Uterus (tissue), 3 donors: ENCODE measurements at regions not wholly inside any gene's neighbourhood (a gene's known extent, or its start where the extent isn't known, plus 50 kb on each side); places are given as distances from the start of the nearest gene placed in this dataset.

ENCODE experiments used
- DNase-seq, 2 donors: peaks; one replicate each; pipeline ENCODE4 v3.0.0-alpha.2; 2019 to 2020
- H3K27ac ChIP-seq, 2 donors: fragments of 200-600 bp; sonication (generic); 1 replicate in 1 of 2; 2 replicates in 1 of 2; pipeline ENCODE4 v1.5.1; 2016 to 2018
- H3K27me3 ChIP-seq, 2 donors: fragments of 200-600 bp; sonication (generic); one replicate each; pipeline ENCODE4 v1.5.1; 2018 to 2019; ENCODE audit warnings: control low read depth in 1 of 2
- H3K36me3 ChIP-seq, 2 donors: fragments of 200-600 bp; sonication (generic); one replicate each; pipeline ENCODE4 v1.5.1; 2019; ENCODE audit warnings: control low read depth in 1 of 2
- H3K4me1 ChIP-seq, 2 donors: fragments of 200-600 bp; sonication (generic); one replicate each; pipeline ENCODE4 v1.5.1; 2018 to 2019; ENCODE audit warnings: control low read depth in 1 of 2
- H3K4me3 ChIP-seq, 2 donors: fragments of 200-600 bp; sonication (generic); 1 replicate in 1 of 2; 2 replicates in 1 of 2; pipeline ENCODE4 v1.5.1; 2018 to 2019; ENCODE audit warnings: mild to moderate bottlenecking in 1 of 2
- H3K9me3 ChIP-seq, 2 donors: fragments of 200-600 bp; sonication (generic); one replicate each; pipeline ENCODE4 v1.5.1; 2019; ENCODE audit warnings: control low read depth in 1 of 2
- POLR2A ChIP-seq, 2 donors: fragments of 450-650 bp; IDR thresholded peaks; one replicate each; pipeline ENCODE4 v1.6.1; 2016; ENCODE audit warnings: antibody characterized with exemption in 2 of 2, mild to moderate bottlenecking in 1 of 2, moderate library complexity in 1 of 2
- intact Hi-C: fragments of 100-400 bp; cut with DNase I; formaldehyde crosslinking; loops from one replicate; pipeline ENCODE4 v1.15.1; 2023; ENCODE audit warnings: low total_unique reads
- TF ChIP-seq, protein P1 (sequence below), 4 experiments: fragments of 200-600 bp in 2 of 4; fragments of 450-650 bp in 2 of 4; sonication (generic) in 2 of 4; IDR thresholded peaks; one replicate each; pipeline ENCODE4 v1.5.1; 2016 to 2019; ENCODE audit warnings: antibody characterized with exemption in 4 of 4, mild to moderate bottlenecking in 2 of 4, moderate library complexity in 1 of 4
- donor health status: DM: yes; HTN: yes; CAD: no.

DNA sequence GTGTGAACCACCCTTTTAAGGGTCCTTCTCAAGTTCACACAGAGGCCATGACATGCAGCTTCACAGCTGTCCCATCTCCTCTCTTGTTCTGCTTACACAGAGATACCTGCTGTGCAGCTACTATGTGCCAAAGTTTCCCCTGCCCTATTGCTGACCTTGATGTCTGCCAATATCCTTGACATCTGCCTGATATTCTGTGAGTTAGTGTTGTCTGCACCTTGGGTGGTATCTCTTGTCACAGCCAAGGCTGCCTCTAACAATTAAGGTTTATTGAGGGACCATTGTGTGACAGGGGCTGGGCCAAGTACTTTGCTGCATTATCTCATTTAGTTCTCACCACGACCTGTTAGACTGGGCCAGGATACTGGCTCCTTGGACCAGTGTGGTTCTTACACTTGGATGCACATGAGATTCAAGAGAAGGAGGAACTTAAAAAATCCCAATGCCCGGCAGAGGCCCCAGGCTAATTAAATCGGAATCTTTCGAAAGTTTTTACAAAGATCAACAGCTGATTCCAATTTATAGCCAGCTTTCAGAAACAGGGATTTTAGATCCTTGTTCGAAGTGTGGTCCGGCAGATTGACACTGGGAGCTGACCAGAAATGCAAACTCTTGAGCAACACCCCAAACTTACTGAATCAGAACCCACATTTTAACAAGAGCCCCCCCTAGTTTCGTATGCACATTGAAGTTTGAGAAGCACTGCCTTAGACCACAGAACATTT is 178.6 kb downstream of the SATB1 start:
- intact Hi-C loops, result no loop called here
- H3K4me3 ChIP-seq, result no peak overlapping the region
- H3K36me3 ChIP-seq, result no peaks in the 10 kb centered on the region
- DNase-seq, result no peak
- no peak for TF ChIP-seq POLR2A (IDR thresholded peaks at IDR 0.05)
- TF ChIP-seq, protein P1, sequence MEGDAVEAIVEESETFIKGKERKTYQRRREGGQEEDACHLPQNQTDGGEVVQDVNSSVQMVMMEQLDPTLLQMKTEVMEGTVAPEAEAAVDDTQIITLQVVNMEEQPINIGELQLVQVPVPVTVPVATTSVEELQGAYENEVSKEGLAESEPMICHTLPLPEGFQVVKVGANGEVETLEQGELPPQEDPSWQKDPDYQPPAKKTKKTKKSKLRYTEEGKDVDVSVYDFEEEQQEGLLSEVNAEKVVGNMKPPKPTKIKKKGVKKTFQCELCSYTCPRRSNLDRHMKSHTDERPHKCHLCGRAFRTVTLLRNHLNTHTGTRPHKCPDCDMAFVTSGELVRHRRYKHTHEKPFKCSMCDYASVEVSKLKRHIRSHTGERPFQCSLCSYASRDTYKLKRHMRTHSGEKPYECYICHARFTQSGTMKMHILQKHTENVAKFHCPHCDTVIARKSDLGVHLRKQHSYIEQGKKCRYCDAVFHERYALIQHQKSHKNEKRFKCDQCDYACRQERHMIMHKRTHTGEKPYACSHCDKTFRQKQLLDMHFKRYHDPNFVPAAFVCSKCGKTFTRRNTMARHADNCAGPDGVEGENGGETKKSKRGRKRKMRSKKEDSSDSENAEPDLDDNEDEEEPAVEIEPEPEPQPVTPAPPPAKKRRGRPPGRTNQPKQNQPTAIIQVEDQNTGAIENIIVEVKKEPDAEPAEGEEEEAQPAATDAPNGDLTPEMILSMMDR (IDR thresholded peaks at IDR 0.05), result no peak
- H3K27ac ChIP-seq, result no peak overlapping the region
- H3K9me3 ChIP-seq, result no peaks in the 10 kb centered on the region
- no peaks in the 10 kb centered on the region for H3K4me1 ChIP-seq
- no peaks in the 10 kb centered on the region for H3K27me3 ChIP-seq

DNA sequence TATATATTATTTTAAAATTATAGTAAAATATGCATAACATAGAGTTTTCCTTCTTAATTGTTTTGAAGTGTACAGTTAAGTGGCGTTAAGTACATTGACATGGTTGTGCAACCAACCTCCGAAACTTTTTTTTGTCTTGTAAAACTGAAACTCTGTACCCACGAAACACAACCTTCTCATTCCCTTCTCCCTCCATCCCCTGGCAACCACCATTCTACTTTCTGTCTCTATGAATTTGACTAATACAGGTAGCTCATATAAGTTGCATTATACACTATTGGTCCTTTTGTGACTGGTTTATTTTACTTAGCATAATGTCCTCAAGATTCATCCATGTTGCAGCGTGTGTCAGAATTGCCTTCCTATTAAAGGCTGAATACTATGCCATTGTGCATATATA is 179.4 kb downstream of the SATB1 start:
- Histone ChIP-seq H3K36me3 (no peaks in the 10 kb centered on the region), H3K9me3 (no peaks in the 10 kb centered on the region), H3K4me1 (no peaks in the 10 kb centered on the region), H3K4me3 (no peak overlapping the region), H3K27me3 (no peaks in the 10 kb centered on the region), H3K27ac (no peak overlapping the region)
- intact Hi-C loops, result no loop called here
- no peak for DNase-seq
- no peak for TF ChIP-seq POLR2A (IDR thresholded peaks at IDR 0.05)
- TF ChIP-seq, protein P1 (IDR thresholded peaks at IDR 0.05), result no peak

DNA sequence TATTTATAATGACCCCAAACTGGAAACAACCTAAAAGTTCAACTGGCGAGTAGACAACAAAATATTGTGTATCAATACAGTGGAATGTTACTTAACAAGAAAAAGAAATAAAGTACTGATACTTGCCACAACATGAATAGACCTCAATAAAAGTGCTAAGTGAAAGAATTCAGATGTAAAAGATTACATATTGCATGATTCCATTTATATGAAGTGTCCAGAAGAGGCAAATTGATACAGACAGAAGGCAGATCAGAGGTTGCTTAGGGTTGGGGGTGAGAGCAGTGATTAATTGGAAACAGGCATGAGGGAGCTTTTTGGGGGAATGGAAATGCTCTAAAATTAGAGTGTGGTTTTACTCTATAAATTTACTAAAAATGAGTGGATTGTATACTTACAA is 183.3 kb downstream of the SATB1 start:
- H3K36me3 ChIP-seq, result no peaks in the 10 kb centered on the region

DNA sequence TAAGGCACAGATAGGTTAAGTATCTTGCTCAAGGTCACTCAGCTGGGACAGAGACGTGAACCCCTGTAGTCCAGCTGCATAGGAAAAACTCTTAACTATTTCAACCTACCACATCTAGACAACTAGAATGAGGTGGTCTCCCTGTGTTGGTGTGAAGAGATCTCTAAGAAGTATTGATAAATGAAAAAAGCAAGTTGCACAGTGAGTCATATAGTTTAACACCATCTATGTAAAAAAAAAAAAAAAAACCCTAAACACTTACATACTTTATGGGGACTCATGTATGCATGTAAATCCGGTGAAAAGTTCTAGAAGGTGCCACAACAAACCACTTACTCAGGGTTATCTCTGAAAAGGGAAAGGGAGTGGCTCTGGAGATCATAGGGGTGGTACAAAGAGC is 185.5 kb downstream of the SATB1 start:
- Histone ChIP-seq H3K27me3 (no peaks in the 10 kb centered on the region), H3K4me3 (no peak overlapping the region), H3K36me3 (no peaks in the 10 kb centered on the region), H3K9me3 (no peaks in the 10 kb centered on the region), H3K4me1 (no peaks in the 10 kb centered on the region), H3K27ac (no peak overlapping the region)
- TF ChIP-seq POLR2A (IDR thresholded peaks at IDR 0.05), result no peak
- TF ChIP-seq, protein P1 (IDR thresholded peaks at IDR 0.05), result no peak
- DNase-seq, result no peak
- intact Hi-C loops, result no loop called here

More for the DNA sequence above, 183.3 kb downstream of the SATB1 start:
- no peak overlapping the region for H3K4me3 ChIP-seq
- intact Hi-C loops, result no loop called here
- H3K4me1 ChIP-seq, result no peaks in the 10 kb centered on the region
- no peak for TF ChIP-seq POLR2A (IDR thresholded peaks at IDR 0.05)
- TF ChIP-seq, protein P1 (IDR thresholded peaks at IDR 0.05), result no peak
- DNase-seq, result no peak
- no peaks in the 10 kb centered on the region for H3K9me3 ChIP-seq
- H3K27ac ChIP-seq, result no peak overlapping the region
- no peaks in the 10 kb centered on the region for H3K27me3 ChIP-seq

DNA sequence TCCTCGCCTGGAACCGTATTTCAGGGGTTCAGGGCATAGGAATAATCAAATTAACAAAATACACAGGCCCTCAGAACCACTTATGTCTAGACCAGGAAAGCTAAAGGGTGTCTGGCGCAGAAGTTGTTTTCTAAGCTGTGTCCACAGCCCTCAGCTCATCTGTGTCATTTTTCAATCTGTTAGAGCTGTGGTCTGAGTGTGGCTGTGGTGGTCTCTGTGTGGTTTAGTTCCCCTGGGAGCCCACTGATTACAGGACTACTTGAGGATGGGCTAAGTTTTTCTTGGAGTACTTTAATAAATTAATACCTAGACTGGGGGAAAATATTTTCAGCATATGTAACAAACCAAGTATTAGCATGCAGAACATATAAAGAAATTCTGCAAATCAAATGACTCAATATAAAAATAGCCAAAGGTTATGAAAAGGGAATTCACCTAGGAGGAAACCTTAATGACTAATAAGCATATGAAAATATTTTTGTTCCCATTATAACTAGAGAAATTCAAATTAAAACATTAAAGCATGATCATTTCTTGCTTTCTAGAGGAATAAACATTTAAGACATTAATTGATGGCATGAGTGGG is 186.3 kb downstream of the SATB1 start:
- H3K27ac ChIP-seq, result no peak overlapping the region
- TF ChIP-seq, protein P1 (IDR thresholded peaks at IDR 0.05), result no peak
- TF ChIP-seq POLR2A (IDR thresholded peaks at IDR 0.05), result no peak
- no peaks in the 10 kb centered on the region for H3K4me1 ChIP-seq
- H3K4me3 ChIP-seq, result no peak overlapping the region
- intact Hi-C loops, result no loop called here
- no peaks in the 10 kb centered on the region for H3K27me3 ChIP-seq
- DNase-seq, result no peak
- no peaks in the 10 kb centered on the region for H3K9me3 ChIP-seq
- H3K36me3 ChIP-seq, result no peaks in the 10 kb centered on the region
